ENCODE measurements at regions not wholly inside any gene's neighbourhood (a gene's known extent, or its start where the extent isn't known, plus 50 kb on each side); places are given as distances from the start of the nearest gene placed in this dataset.

GRCh38 chr9:12922224-12922866, 147.5 kb downstream of the LURAP1L start:
- TF ChIP-seq CTCF (IDR thresholded peaks at IDR 0.05) (no peak), POLR2A (IDR thresholded peaks at IDR 0.05) (no peak)

Data from heart left ventricle (tissue), 13 donors.